Right lobe of liver (tissue), 6 donors: ENCODE measurements at regions not wholly inside any gene's neighbourhood (a gene's known extent, or its start where the extent isn't known, plus 50 kb on each side); places are given as distances from the start of the nearest gene placed in this dataset.

Experiments
- ATAC-seq, 4 donors: fragments of 200-7000 bp; cut with Tn5 transposase; one replicate each; pipeline ENCODE4 v1.9.1; 2020; ENCODE audit warnings: mild to moderate bottlenecking in 4 of 4, moderate library complexity in 4 of 4
- DNase-seq, 3 donors: peaks; one replicate each; pipeline ENCODE4 v3.0.0-alpha.2; 2020
- H3K27ac ChIP-seq, 3 donors: fragments of 200-600 bp; one replicate each; pipeline ENCODE4 v1.8.0; 2022
- H3K27me3 ChIP-seq, 2 donors: fragments of 200-600 bp; one replicate each; pipeline ENCODE4 v1.8.0; 2022
- H3K36me3 ChIP-seq, 4 donors: fragments of 200-600 bp; sonication (generic) in 1 of 4; one replicate each; pipeline versions ENCODE4 v1.5.1 to v1.8.0; 2017 to 2022; ENCODE audit warnings: control low read depth in 1 of 4
- H3K4me1 ChIP-seq, 4 donors: fragments of 200-600 bp; sonication (generic) in 1 of 4; one replicate each; pipeline versions ENCODE4 v1.5.1 to v1.8.0; 2017 to 2022; ENCODE audit warnings: control low read depth in 1 of 4
- H3K4me3 ChIP-seq, 3 donors: fragments of 200-600 bp; one replicate each; pipeline ENCODE4 v1.8.0; 2022
- H3K9me3 ChIP-seq, 4 donors: fragments of 200-600 bp; sonication (generic) in 1 of 4; one replicate each; pipeline versions ENCODE4 v1.5.1 to v1.8.0; 2017 to 2022; ENCODE audit warnings: control low read depth in 1 of 4
- CTCF ChIP-seq, 4 donors: fragments of 200-600 bp in 3 of 4; fragments of 450-650 bp in 1 of 4; IDR thresholded peaks; one replicate each; pipeline versions ENCODE4 v1.5.1 to v1.8.0; 2016 to 2022; ENCODE audit warnings: antibody characterized with exemption in 4 of 4, mild to moderate bottlenecking in 2 of 4
- POLR2A ChIP-seq: fragments of 450-650 bp; IDR thresholded peaks from one replicate; pipeline ENCODE4 v1.6.1; 2017; ENCODE audit warnings: antibody characterized with exemption, mild to moderate bottlenecking
- WGBS: methylation state at CpG from one replicate; pipeline ENCODE4 v1.1.6; 2018; ENCODE audit warnings: low coverage, low lambda C conversion rate; ENCODE audit not compliant: insufficient coverage; ENCODE audit errors: missing lambda C conversion rate; 5-methylcytosine and 5-hydroxymethylcytosine counted together
- intact Hi-C, 2 donors: fragments of 100-400 bp; cut with DNase I; formaldehyde crosslinking; loops; one replicate each; pipeline versions ENCODE4 v1.11.2 to v1.14.1; 2022
- donor health status: DM: no; HTN: yes; CAD: no.
- donor health status: DM: no; HTN: no; CAD: no.
- donor health status: DM: no; HTN: no; CAD: no.
- donor health status: DM: no; HTN: yes; CAD: no.
- donor health status: DM: no; HTN: yes; CAD: no.

- no peaks in the 10 kb centered on the region for H3K36me3 ChIP-seq
- ATAC-seq, result no peak
- intact Hi-C loops, result no loop called here
- H3K4me1 ChIP-seq, result no peaks in the 10 kb centered on the region
- WGBS, result 73% methylated on average over 1 of the region's 1 CpG
- TF ChIP-seq POLR2A, result no peak
- TF ChIP-seq CTCF (IDR thresholded peaks at IDR 0.05), result no peak
- H3K27me3 ChIP-seq, result no peaks in the 10 kb centered on the region
- no peak overlapping the region for H3K4me3 ChIP-seq
- H3K27ac ChIP-seq, result no peak overlapping the region
- no peaks in the 10 kb centered on the region for H3K9me3 ChIP-seq
- no peak for DNase-seq
Measured at GRCh38 chr5:128021411-128021810, 62.2 kb upstream of the SLC12A2 start.
